NCI-H2196 (cell line): ENCODE measurements at regions not wholly inside any gene's neighbourhood (a gene's known extent, or its start where the extent isn't known, plus 50 kb on each side); places are given as distances from the start of the nearest gene placed in this dataset.

Source experiments
- DNase-seq: peaks from one replicate; lab custom pipeline; 2025; ENCODE audit not compliant: unreplicated experiment; lab: John Stamatoyannopoulos, UW

- DNase-seq: no peak
Measured at GRCh38 chr10:128520211-128520815, 394.1 kb upstream of the MKI67 start.

- DNase-seq: no peak
Measured at GRCh38 chr10:128522551-128523308, 396.5 kb upstream of the MKI67 start.

- DNase-seq: no peak
Measured at GRCh38 chr10:128525444-128525843, 399.2 kb upstream of the MKI67 start.

GRCh38 chr10:128525936-128526335, 399.7 kb upstream of the MKI67 start:
- no peak for DNase-seq

- no peak for DNase-seq
Measured at GRCh38 chr10:128526791-128527375, 400.7 kb upstream of the MKI67 start.

GRCh38 chr10:128527711-128528110, 401.5 kb upstream of the MKI67 start:
- DNase-seq: no peak

- DNase-seq: no peak
Measured at GRCh38 chr10:128528167-128528566, 401.9 kb upstream of the MKI67 start.

GRCh38 chr10:128528781-128529180, 402.6 kb upstream of the MKI67 start:
- no peak for DNase-seq

GRCh38 chr10:128529225-128529624, 403.0 kb upstream of the MKI67 start:
- no peak for DNase-seq

- DNase-seq: no peak
Measured at GRCh38 chr10:128530301-128530700, 404.1 kb upstream of the MKI67 start.

- DNase-seq: no peak
Measured at GRCh38 chr10:128530946-128531345, 404.7 kb upstream of the MKI67 start.

GRCh38 chr10:128534686-128535085, 408.5 kb upstream of the MKI67 start:
- DNase-seq: no peak

GRCh38 chr10:128536259-128536658, 410.0 kb upstream of the MKI67 start:
- DNase-seq: no peak

- no peak for DNase-seq
Measured at GRCh38 chr10:128537834-128538330, 411.7 kb upstream of the MKI67 start.

GRCh38 chr10:128538671-128539070, 412.4 kb upstream of the MKI67 start:
- no peak for DNase-seq

- no peak for DNase-seq
Measured at GRCh38 chr10:128539510-128540127, 413.4 kb upstream of the MKI67 start.

GRCh38 chr10:128540128-128540762, 414.0 kb upstream of the MKI67 start:
- DNase-seq: no peak

- DNase-seq: no peak
Measured at GRCh38 chr10:128540781-128541761, 414.8 kb upstream of the MKI67 start.

- DNase-seq: no peak
Measured at GRCh38 chr10:128541926-128542475, 415.8 kb upstream of the MKI67 start.

- no peak for DNase-seq
Measured at GRCh38 chr10:128542659-128543058, 416.4 kb upstream of the MKI67 start.
